SK-N-MC (cell line): ENCODE measurements at regions not wholly inside any gene's neighbourhood (a gene's known extent, or its start where the extent isn't known, plus 50 kb on each side); places are given as distances from the start of the nearest gene placed in this dataset.
"Not testable (repeated sequence)": the region's sequence is repeated elsewhere in the genome, so short reads cannot be mapped to it uniquely, and the experiment has no call there.

ENCODE experiments used
- DNase-seq: peaks from one replicate; pipeline ENCODE4 v3.0.0-alpha.2; 2011; ENCODE audit warnings: low read depth, low spot score
- H3K27ac ChIP-seq: fragments of 200-600 bp; sonication (generic); 2 replicates; pipeline ENCODE4 v1.5.1; 2016; ENCODE audit warnings: mixed run types
- H3K36me3 ChIP-seq: fragments of 200-600 bp; sonication (generic); 2 replicates; pipeline ENCODE4 v1.6.1; 2017; ENCODE audit warnings: antibody characterized with exemption, low read length, mixed read lengths; ENCODE audit not compliant: insufficient read depth
- H3K4me3 ChIP-seq: fragments of 200-600 bp; sonication (generic); 2 replicates; pipeline ENCODE4 v1.5.1; 2016
- H3K9ac ChIP-seq: fragments of 200-600 bp; sonication (generic); 2 replicates; pipeline ENCODE4 v1.8.0; 2017; ENCODE audit warnings: mixed run types, mixed read lengths; ENCODE audit not compliant: insufficient read length
- H3K9me3 ChIP-seq: fragments of 200-600 bp; sonication (generic); 2 replicates; pipeline ENCODE4 v1.6.1; 2017; ENCODE audit warnings: low read depth, mild to moderate bottlenecking, antibody characterized with exemption, low read length, moderate library complexity, mixed read lengths
- EZH2 ChIP-seq: fragments of 200-600 bp; sonication (generic); IDR thresholded peaks from one replicate; pipeline ENCODE4 v1.6.1; 2017; ENCODE audit warnings: antibody characterized with exemption
- FOXP2 ChIP-seq: optimal IDR thresholded peaks from 2 replicates; pipeline ENCODE3; 2011; ENCODE audit warnings: mild to moderate bottlenecking, moderate library complexity; ENCODE audit not compliant: insufficient read depth; ENCODE audit errors: extremely low read length, control extremely low read depth
- POLR2AphosphoS5 ChIP-seq: IDR thresholded peaks from 2 replicates; pipeline ENCODE4 v1.6.1; 2012; ENCODE audit warnings: mild to moderate bottlenecking, low read depth, low read length, borderline replicate concordance

- no peak overlapping the region for H3K27ac ChIP-seq
- no peak for TF ChIP-seq EZH2
- TF ChIP-seq FOXP2: no peak
- TF ChIP-seq POLR2AphosphoS5: no peak
Measured at GRCh38 chr3:34046154-34046553, 247.7 kb downstream of the PDCD6IP start.

GRCh38 chr3:34053626-34054025 lies 255.2 kb downstream of the PDCD6IP start:
- DNase-seq: no peak
- no peak overlapping the region for H3K4me3 ChIP-seq
- TF ChIP-seq EZH2 (no peak), FOXP2 (no peak), POLR2AphosphoS5 (no peak)
- no peak overlapping the region for H3K27ac ChIP-seq
- H3K9me3 ChIP-seq: no peaks in the 10 kb centered on the region
- H3K36me3 ChIP-seq: no peaks in the 10 kb centered on the region
- no peak overlapping the region for H3K9ac ChIP-seq

More at GRCh38 chr3:34046154-34046553, 247.7 kb downstream of the PDCD6IP start:
- H3K9ac ChIP-seq: no peak overlapping the region
- H3K4me3 ChIP-seq: no peak overlapping the region
- no peak for DNase-seq
- no peaks in the 10 kb centered on the region for H3K36me3 ChIP-seq
- no peaks in the 10 kb centered on the region for H3K9me3 ChIP-seq

GRCh38 chr3:34056181-34056910 lies 257.9 kb downstream of the PDCD6IP start:
- H3K9ac ChIP-seq: no peak overlapping the region

GRCh38 chr3:34056951-34057390 lies 258.5 kb downstream of the PDCD6IP start:
- no peaks in the 10 kb centered on the region for H3K36me3 ChIP-seq
- DNase-seq: no peak
- H3K4me3 ChIP-seq: no peak overlapping the region
- TF ChIP-seq POLR2AphosphoS5: no peak
- TF ChIP-seq FOXP2: no peak
- no peak for TF ChIP-seq EZH2
- H3K9ac ChIP-seq: no peak overlapping the region
- H3K27ac ChIP-seq: peak overlapping the region; percentile 72
- H3K9me3 ChIP-seq: no peaks in the 10 kb centered on the region

More at GRCh38 chr3:34056181-34056910, 257.9 kb downstream of the PDCD6IP start:
- Histone ChIP-seq H3K27ac (peak overlapping the region; percentile 72), H3K36me3 (no peaks in the 10 kb centered on the region), H3K9me3 (no peaks in the 10 kb centered on the region), H3K4me3 (no peak overlapping the region)
- no peak for TF ChIP-seq EZH2
- no peak for DNase-seq

GRCh38 chr3:34060995-34061394 lies 262.6 kb downstream of the PDCD6IP start:
- H3K4me3 ChIP-seq, H3K9ac ChIP-seq, DNase-seq, H3K27ac ChIP-seq, H3K36me3 ChIP-seq, H3K9me3 ChIP-seq: not testable (repeated sequence)

- DNase-seq: no peak
- Histone ChIP-seq H3K4me3 (no peak overlapping the region), H3K36me3 (no peaks in the 10 kb centered on the region), H3K27ac (no peak overlapping the region), H3K9ac (no peak overlapping the region), H3K9me3 (no peaks in the 10 kb centered on the region)
- no peak for TF ChIP-seq FOXP2
- TF ChIP-seq POLR2AphosphoS5: no peak
- no peak for TF ChIP-seq EZH2
Measured at GRCh38 chr3:34065901-34066300, 267.5 kb downstream of the PDCD6IP start.

GRCh38 chr3:34066328-34066727 lies 267.9 kb downstream of the PDCD6IP start:
- DNase-seq: no peak
- TF ChIP-seq EZH2 (no peak), FOXP2 (no peak), POLR2AphosphoS5 (no peak)
- H3K4me3 ChIP-seq: no peak overlapping the region
- no peaks in the 10 kb centered on the region for H3K36me3 ChIP-seq
- no peak overlapping the region for H3K27ac ChIP-seq
- no peaks in the 10 kb centered on the region for H3K9me3 ChIP-seq
- H3K9ac ChIP-seq: no peak overlapping the region

- no peak overlapping the region for H3K4me3 ChIP-seq
- DNase-seq: no peak
- H3K9me3 ChIP-seq: no peaks in the 10 kb centered on the region
- no peak overlapping the region for H3K9ac ChIP-seq
- H3K27ac ChIP-seq: no peak overlapping the region
- TF ChIP-seq FOXP2: no peak
- no peak for TF ChIP-seq POLR2AphosphoS5
- no peak for TF ChIP-seq EZH2
- no peaks in the 10 kb centered on the region for H3K36me3 ChIP-seq
Measured at GRCh38 chr3:34066999-34067398, 268.6 kb downstream of the PDCD6IP start.

- H3K9ac ChIP-seq: no peak overlapping the region
Measured at GRCh38 chr3:34067536-34068051, 269.2 kb downstream of the PDCD6IP start.

More at GRCh38 chr3:34067536-34068051, 269.2 kb downstream of the PDCD6IP start:
- no peak for DNase-seq
- H3K9me3 ChIP-seq: no peaks in the 10 kb centered on the region
- no peak for TF ChIP-seq POLR2AphosphoS5
- TF ChIP-seq EZH2: no peak
- TF ChIP-seq FOXP2: no peak
- no peaks in the 10 kb centered on the region for H3K36me3 ChIP-seq
- no peak overlapping the region for H3K27ac ChIP-seq
- H3K4me3 ChIP-seq: no peak overlapping the region
